DOHH2 (cell line): ENCODE measurements at regions not wholly inside any gene's neighbourhood (a gene's known extent, or its start where the extent isn't known, plus 50 kb on each side); places are given as distances from the start of the nearest gene placed in this dataset.

Experiments used
- CTCF ChIP-seq: fragments of 200-600 bp; sonication (generic); IDR thresholded peaks from one replicate; pipeline ENCODE4 v1.5.1; 2014; ENCODE audit warnings: antibody characterized with exemption, mild to moderate bottlenecking, low read depth, low read length; ENCODE audit not compliant: poor library complexity, severe bottlenecking
- EZH2phosphoT487 ChIP-seq: fragments of 200-600 bp; sonication (generic); IDR thresholded peaks from 2 replicates; pipeline ENCODE4 v1.6.1; 2017; ENCODE audit warnings: borderline replicate concordance, mild to moderate bottlenecking, antibody characterized with exemption, low read length, moderate library complexity, mixed read lengths

GRCh38 chr3:101170062-101170771 lies 150.2 kb downstream of the IMPG2 start:
- no peak for TF ChIP-seq CTCF
- TF ChIP-seq EZH2phosphoT487 = no peak
